OCI-LY1 (cell line): ENCODE measurements at regions not wholly inside any gene's neighbourhood (a gene's known extent, or its start where the extent isn't known, plus 50 kb on each side); places are given as distances from the start of the nearest gene placed in this dataset.

Source experiments
- CTCF ChIP-seq: fragments of 200-600 bp; sonication (generic), shearing (Covaris generic); IDR thresholded peaks from 2 replicates; pipeline ENCODE4 v1.5.1; 2017; ENCODE audit warnings: mild to moderate bottlenecking, antibody characterized with exemption, low read length, moderate library complexity, mixed read lengths
- EZH2 ChIP-seq: fragments of 200-600 bp; sonication (generic), shearing (Covaris generic); IDR thresholded peaks from 2 replicates; pipeline ENCODE4 v1.8.0; 2017; ENCODE audit warnings: borderline replicate concordance, mixed run types, mild to moderate bottlenecking, antibody characterized with exemption, low read length, moderate library complexity, mixed read lengths

GRCh38 chr7:156102267-156102666 is 290.0 kb upstream of the SHH start:
- TF ChIP-seq EZH2 (no peak), CTCF (no peak)
